ENCODE measurements at regions not wholly inside any gene's neighbourhood (a gene's known extent, or its start where the extent isn't known, plus 50 kb on each side); places are given as distances from the start of the nearest gene placed in this dataset.

- DNase-seq, result no peak
Observed at GRCh38 chr9:19992556-19992955, 203.7 kb upstream of the SLC24A2 start.

DNA sequence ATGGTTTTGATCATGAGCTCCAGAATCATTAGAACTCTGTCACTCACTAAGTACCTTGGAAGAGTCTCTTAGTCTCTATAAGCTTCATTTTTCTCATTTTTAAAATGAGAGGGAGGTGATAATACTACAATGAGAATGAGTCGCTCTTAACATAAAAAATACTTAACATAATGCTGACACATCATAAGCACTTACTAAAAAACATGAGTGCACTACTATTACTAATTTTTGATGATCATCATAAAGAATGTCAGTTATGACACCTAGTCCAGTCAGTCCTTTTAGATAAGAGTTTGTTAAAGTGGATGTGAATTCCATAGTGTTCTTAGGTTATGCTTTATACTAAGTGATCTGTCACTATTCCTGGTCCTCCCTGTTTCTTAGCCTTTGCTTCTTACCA is 200.4 kb upstream of the SLC24A2 start:
- no peak for DNase-seq

GRCh38 chr9:19988281-19988680 is 199.4 kb upstream of the SLC24A2 start:
- DNase-seq, result no peak

GRCh38 chr9:19985081-19985480 is 196.2 kb upstream of the SLC24A2 start:
- no peak for DNase-seq

DNA sequence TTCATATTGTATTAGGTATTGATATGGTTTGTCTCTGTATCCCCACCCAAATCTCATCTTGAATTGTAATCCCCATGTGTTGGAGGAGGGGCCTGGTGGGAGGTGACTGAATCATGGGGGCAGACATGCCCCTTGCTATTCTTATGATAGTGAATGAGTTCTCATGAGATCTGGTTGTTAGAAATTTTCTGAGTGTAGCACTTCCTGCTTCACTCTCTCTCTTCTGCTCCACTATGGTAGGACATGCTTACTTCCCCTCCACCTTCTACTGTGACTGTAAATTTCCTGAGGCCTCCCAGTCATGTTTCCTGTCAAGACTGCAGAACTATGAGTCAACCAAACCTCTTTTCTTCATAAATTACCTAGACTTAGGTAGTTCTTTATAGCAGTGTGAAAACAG is 187.4 kb upstream of the SLC24A2 start:
- no peak for DNase-seq

DNA sequence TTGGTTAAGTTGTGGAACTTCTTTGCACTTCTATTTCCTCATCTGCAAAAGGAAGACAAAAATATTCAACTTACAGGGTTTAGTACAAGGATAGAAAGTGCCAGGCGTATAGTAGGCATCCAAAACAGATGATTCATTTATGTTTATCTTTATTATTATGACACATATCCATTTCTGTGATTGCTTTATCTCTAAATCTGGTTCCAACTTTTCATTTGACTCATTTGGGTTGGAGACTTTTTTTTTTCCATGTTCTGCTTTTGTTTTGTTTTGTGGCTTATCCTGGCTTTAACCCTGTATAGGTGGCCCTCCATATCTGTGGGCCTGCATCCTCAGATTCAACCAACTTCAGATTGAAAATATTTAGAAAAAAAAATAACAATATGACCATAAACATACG is 186.7 kb upstream of the SLC24A2 start:
- DNase-seq, result no peak

GRCh38 chr9:19969721-19970120 is 180.9 kb upstream of the SLC24A2 start:
- DNase-seq, result no peak

DNA sequence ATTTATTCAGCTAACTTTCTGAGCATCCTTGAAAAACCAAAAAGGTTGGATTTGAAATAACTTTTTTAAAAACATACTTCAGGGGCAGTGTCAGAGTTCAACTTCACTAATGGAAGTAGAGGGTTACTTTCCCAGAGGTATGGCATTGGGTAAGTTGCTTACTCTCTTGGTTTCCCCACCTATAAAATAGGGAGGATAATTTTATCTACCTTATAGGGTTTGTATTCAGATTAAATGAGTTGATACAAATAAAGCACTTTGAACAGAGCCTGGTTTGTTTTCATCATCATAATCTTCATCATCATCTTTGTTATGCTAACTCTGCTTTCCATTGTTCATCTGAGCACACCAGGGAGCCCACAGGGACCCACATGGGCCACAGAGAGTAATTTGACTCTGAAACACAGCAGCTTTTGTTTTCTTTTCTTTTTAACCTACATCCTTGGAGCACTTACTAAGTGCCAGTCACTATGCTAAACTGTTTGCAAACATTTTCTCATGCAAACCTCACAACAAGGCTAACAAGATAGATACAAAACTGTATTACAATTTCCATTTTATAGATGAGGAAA is 179.1 kb upstream of the SLC24A2 start:
- DNase-seq, result peak; percentile 23

GRCh38 chr9:19967216-19967887 is 178.5 kb upstream of the SLC24A2 start:
- DNase-seq, result no peak

DNA sequence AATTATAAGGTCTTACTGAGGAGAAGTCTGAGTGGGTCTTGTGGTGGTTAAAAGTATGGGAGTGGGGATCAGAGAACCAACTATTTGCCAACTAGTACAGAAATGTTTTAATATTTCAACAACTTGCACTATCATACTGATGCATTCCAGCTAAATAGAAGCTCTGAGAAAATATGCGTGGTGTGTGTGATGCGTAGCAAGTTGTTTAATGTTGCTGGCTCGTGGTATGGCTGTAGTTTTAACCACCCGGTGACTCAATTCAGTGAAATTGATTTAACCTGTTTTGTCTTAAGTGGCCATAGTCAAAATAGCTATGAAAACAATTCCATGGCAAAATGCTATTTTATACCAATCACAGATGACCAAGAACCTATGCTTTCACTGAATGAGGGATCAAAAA is 176.5 kb upstream of the SLC24A2 start:
- no peak for DNase-seq

- no peak for DNase-seq
Observed at GRCh38 chr9:19947996-19948395, 159.2 kb upstream of the SLC24A2 start.

DNA sequence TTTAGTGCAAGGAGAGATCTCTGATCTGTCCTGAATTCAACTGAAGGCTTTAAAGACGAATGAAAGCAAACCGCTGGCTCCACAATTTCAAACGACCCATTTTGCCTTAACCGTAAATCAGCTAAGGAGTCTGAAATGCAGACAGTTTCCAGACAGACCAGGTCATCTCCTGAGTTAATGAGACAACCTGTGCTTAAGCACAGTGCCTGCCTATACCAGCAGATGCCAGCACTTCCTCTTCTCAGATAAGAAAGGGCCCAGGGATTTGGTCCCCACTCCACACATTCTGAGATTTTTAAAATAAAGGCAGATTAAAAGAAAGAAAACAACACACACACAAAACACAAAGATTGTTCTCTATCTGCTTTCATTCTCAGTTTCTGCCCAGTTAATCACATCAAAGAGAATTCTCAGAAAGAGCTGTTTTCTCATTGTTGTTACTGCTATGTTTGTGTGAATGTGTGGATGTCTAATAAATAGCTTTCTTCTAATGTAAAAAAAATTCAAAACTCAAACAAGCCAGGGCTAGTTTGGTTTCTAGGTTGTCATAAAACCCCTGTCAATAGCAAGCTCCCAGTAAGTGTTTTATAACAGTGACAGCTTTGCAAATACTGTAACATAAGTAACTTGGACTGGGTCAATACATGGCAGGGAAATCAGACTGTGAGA is 157.7 kb upstream of the SLC24A2 start:
- peak; percentile 16 for DNase-seq

DNA sequence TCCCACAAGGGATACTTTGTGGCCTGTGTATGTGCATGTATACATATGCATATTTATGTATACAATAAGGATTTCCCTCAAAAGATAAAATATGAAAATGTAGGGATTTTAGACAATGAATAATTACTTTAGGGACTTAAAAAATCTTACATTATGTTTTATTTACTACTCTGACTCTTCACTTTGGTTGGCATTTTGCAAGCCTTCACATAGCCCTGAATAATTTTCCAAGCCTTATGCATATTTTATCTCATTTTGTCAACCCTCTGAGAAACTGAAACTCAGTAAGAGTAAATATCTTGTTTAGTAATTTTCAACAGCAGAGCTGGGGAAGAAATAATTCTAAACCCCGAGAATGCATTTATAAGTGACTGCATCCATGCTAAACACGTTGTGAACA is 153.0 kb upstream of the SLC24A2 start:
- DNase-seq, result no peak

- no peak for DNase-seq
Observed at GRCh38 chr9:19940811-19941535, 152.1 kb upstream of the SLC24A2 start.

DNA sequence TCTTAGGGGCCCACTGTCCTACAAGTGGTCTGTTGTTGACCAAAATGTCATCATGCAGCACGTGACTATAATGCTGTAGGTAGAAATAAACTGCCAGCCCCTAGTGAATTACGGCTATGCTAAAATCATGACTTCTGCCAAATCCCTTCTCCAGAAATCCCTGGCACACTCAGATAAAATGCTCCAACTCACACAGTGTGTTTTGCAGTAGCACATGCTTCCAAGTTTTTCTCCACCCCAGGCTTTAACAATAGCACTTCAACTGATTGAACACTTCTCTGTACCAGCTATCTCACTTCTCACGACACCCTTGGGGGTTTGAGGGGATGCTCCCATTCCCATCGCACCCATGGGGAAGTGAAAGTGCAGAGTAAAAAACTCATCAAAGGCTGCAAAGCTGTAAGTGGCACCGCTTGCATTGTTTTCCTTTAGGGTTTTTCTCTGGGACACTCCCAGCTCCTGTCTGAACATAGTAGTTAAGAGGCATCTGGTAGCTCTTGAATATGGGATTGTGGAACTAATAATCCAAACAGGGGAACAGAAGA is 151.0 kb upstream of the SLC24A2 start:
- DNase-seq, result peak; percentile 65

- no peak for DNase-seq
Observed at GRCh38 chr9:19938990-19939733, 150.3 kb upstream of the SLC24A2 start.

DNA sequence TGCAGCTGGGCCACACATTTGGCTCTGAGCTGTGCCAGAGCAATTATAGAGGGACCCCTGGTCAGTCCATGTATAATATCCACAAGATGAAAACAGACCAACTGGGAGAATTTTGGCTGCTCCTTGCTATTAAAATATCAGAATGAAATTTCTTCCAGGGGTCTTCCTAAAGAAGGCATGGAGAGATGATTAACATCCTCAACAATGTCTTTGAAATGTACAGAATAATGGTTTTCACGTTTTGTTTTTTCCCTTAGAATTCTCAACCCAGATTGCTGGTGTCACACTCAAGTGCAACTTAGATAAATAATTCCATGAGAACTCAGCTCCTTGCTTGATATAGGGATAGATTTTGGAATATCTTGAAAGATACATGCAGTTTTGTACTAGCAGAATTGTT is 148.3 kb upstream of the SLC24A2 start:
- DNase-seq, result no peak

DNA sequence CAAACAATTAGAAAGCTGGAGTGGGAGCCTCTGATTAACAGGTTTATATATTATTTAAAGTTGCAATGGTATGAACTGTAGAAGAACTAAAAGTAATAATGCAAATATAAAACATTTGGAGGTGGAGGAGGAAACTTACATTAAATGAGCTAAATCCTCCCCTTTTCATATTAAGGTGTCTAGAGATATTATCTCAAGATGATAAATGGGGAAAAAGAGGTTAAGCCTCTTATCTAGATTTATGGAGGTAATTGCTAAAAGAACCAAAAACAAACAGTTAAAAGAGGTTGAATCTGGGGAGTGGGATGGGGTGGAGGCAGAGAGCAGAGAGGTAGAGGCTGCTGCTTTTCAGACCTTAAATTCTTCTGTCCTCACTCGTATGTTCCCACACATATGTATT is 147.8 kb upstream of the SLC24A2 start:
- no peak for DNase-seq

GRCh38 chr9:19935422-19935821 is 146.6 kb upstream of the SLC24A2 start:
- peak; percentile 56 for DNase-seq

DNA sequence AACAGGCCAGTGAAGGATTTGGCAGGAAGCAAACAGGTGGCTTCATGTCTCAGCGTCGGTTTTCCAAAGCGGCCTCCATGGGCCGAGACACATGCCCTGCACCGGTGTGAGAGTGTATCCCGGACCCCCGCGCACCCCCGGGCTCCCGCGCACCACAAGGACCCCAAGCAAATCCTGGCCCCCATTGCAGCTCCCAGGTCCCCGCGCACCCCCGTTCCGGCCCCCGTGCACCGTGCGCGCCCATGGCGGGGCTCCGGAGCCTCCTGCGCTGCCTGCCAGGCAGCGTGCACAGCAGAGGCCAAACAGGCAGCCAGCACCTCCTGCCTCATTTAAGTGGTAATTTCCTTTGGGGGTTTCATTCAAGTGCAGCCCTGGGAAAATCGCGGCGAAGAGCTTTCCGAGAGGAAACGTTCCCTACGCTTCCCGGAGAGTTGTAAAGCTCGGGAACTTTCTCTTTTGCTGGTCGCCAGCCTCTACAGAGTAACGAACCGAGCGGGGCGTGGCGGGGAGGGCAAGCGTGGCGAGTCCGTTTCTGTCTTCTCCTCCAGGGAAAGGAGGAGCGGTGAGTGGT is 145.5 kb upstream of the SLC24A2 start:
- DNase-seq, result no peak

GRCh38 chr9:19931098-19931890 is 142.5 kb upstream of the SLC24A2 start:
- DNase-seq, result no peak

GRCh38 chr9:19927560-19927959 is 138.7 kb upstream of the SLC24A2 start:
- DNase-seq, result peak; percentile 55

Data from NCI-H345 (cell line).